Upper lobe of left lung (tissue), 4 donors: ENCODE measurements at regions not wholly inside any gene's neighbourhood (a gene's known extent, or its start where the extent isn't known, plus 50 kb on each side); places are given as distances from the start of the nearest gene placed in this dataset.

Experiments used
- POLR2A ChIP-seq, 4 donors: fragments of 450-650 bp; IDR thresholded peaks; one replicate each; pipeline ENCODE4 v1.5.1; 2016 to 2017; ENCODE audit warnings: antibody characterized with exemption in 4 of 4, mild to moderate bottlenecking in 2 of 4
- TF ChIP-seq, protein P1 (sequence below), 6 experiments: fragments of 450-650 bp in 4 of 6; fragments of 200-600 bp in 2 of 6; sonication (generic) in 2 of 6; IDR thresholded peaks; one replicate each; pipeline ENCODE4 v1.5.1; 2016 to 2019; ENCODE audit warnings: antibody characterized with exemption in 6 of 6

- TF ChIP-seq, protein P1, sequence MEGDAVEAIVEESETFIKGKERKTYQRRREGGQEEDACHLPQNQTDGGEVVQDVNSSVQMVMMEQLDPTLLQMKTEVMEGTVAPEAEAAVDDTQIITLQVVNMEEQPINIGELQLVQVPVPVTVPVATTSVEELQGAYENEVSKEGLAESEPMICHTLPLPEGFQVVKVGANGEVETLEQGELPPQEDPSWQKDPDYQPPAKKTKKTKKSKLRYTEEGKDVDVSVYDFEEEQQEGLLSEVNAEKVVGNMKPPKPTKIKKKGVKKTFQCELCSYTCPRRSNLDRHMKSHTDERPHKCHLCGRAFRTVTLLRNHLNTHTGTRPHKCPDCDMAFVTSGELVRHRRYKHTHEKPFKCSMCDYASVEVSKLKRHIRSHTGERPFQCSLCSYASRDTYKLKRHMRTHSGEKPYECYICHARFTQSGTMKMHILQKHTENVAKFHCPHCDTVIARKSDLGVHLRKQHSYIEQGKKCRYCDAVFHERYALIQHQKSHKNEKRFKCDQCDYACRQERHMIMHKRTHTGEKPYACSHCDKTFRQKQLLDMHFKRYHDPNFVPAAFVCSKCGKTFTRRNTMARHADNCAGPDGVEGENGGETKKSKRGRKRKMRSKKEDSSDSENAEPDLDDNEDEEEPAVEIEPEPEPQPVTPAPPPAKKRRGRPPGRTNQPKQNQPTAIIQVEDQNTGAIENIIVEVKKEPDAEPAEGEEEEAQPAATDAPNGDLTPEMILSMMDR (IDR thresholded peaks at IDR 0.05), result no peak
- no peak for TF ChIP-seq POLR2A (IDR thresholded peaks at IDR 0.05)
Measured at GRCh38 chr2:57669570-57669969, 377.0 kb upstream of the VRK2 start.
